MG63 (cell line): ENCODE measurements at regions not wholly inside any gene's neighbourhood (a gene's known extent, or its start where the extent isn't known, plus 50 kb on each side); places are given as distances from the start of the nearest gene placed in this dataset.

Experiments
- DNase-seq: peaks from one replicate; pipeline ENCODE4 v3.0.0-alpha.2; 2020
- H3K27me3 ChIP-seq: fragments of 250-450 bp; sonication (Bioruptor Pico); 2 replicates; pipeline ENCODE4 v1.5.1; 2020; ENCODE audit warnings: mild to moderate bottlenecking, moderate library complexity
- H3K36me3 ChIP-seq: fragments of 250-450 bp; sonication (Bioruptor Pico); 2 replicates; pipeline ENCODE4 v1.5.1; 2020; ENCODE audit warnings: mild to moderate bottlenecking, moderate library complexity
- H3K4me3 ChIP-seq: fragments of 250-450 bp; sonication (Bioruptor Pico); 2 replicates; pipeline ENCODE4 v1.5.1; 2020; ENCODE audit warnings: mild to moderate bottlenecking, moderate library complexity
- H3K9me3 ChIP-seq: fragments of 250-450 bp; sonication (Bioruptor Pico); 2 replicates; pipeline ENCODE4 v1.5.1; 2020; ENCODE audit warnings: mild to moderate bottlenecking, moderate library complexity

- no peak for DNase-seq
- Histone ChIP-seq H3K27me3 (no peaks in the 10 kb centered on the region), H3K36me3 (no peaks in the 10 kb centered on the region), H3K4me3 (no peak overlapping the region), H3K9me3 (no peaks in the 10 kb centered on the region)
These were observed 102.1 kb upstream of the HS6ST1 start for GRCh38 chr2:128420776-128421175.

- Histone ChIP-seq H3K9me3 (no peaks in the 10 kb centered on the region), H3K27me3 (no peaks in the 10 kb centered on the region), H3K36me3 (no peaks in the 10 kb centered on the region), H3K4me3 (no peak overlapping the region)
- no peak for DNase-seq
These were observed 102.6 kb upstream of the HS6ST1 start for GRCh38 chr2:128421286-128421685.

- no peaks in the 10 kb centered on the region for H3K27me3 ChIP-seq
- no peak overlapping the region for H3K4me3 ChIP-seq
- peak; percentile 26 for DNase-seq
- H3K9me3 ChIP-seq = no peaks in the 10 kb centered on the region
- H3K36me3 ChIP-seq = no peaks in the 10 kb centered on the region
These were observed 103.2 kb upstream of the HS6ST1 start for GRCh38 chr2:128421861-128422311.

- Histone ChIP-seq H3K9me3 (no peaks in the 10 kb centered on the region), H3K27me3 (no peaks in the 10 kb centered on the region), H3K4me3 (no peak overlapping the region), H3K36me3 (no peaks in the 10 kb centered on the region)
- peak; percentile 84 for DNase-seq
These were observed 103.9 kb upstream of the HS6ST1 start for GRCh38 chr2:128422571-128422970.

GRCh38 chr2:128423788-128424165 lies 105.1 kb upstream of the HS6ST1 start:
- H3K4me3 ChIP-seq = no peak overlapping the region
- no peak for DNase-seq
- H3K27me3 ChIP-seq = no peaks in the 10 kb centered on the region
- no peaks in the 10 kb centered on the region for H3K36me3 ChIP-seq
- no peaks in the 10 kb centered on the region for H3K9me3 ChIP-seq

GRCh38 chr2:128424406-128425171 lies 105.9 kb upstream of the HS6ST1 start:
- Histone ChIP-seq H3K4me3 (no peak overlapping the region), H3K27me3 (no peaks in the 10 kb centered on the region), H3K9me3 (peaks cover 4% of the 10 kb centered on the region; the same call in 1 of the 2 replicates), H3K36me3 (no peaks in the 10 kb centered on the region)
- peak; percentile 37 for DNase-seq

- Histone ChIP-seq H3K27me3 (no peaks in the 10 kb centered on the region), H3K4me3 (no peak overlapping the region), H3K9me3 (peaks cover 7% of the 10 kb centered on the region), H3K36me3 (no peaks in the 10 kb centered on the region)
- no peak for DNase-seq
These were observed 106.5 kb upstream of the HS6ST1 start for GRCh38 chr2:128425216-128425615.

- Histone ChIP-seq H3K27me3 (no peaks in the 10 kb centered on the region), H3K36me3 (no peaks in the 10 kb centered on the region), H3K4me3 (no peak overlapping the region), H3K9me3 (peaks cover 7% of the 10 kb centered on the region)
- DNase-seq = peak; percentile 31
These were observed 107.3 kb upstream of the HS6ST1 start for GRCh38 chr2:128425731-128426620.

GRCh38 chr2:128427413-128427755 lies 108.7 kb upstream of the HS6ST1 start:
- peaks cover 7% of the 10 kb centered on the region for H3K9me3 ChIP-seq
- no peaks in the 10 kb centered on the region for H3K27me3 ChIP-seq
- H3K4me3 ChIP-seq = no peak overlapping the region
- H3K36me3 ChIP-seq = no peaks in the 10 kb centered on the region
- DNase-seq = no peak

- no peaks in the 10 kb centered on the region for H3K36me3 ChIP-seq
- no peaks in the 10 kb centered on the region for H3K27me3 ChIP-seq
- no peak overlapping the region for H3K4me3 ChIP-seq
- peaks cover 7% of the 10 kb centered on the region for H3K9me3 ChIP-seq
- DNase-seq = no peak
These were observed 109.7 kb upstream of the HS6ST1 start for GRCh38 chr2:128428415-128428814.

- peaks cover 7% of the 10 kb centered on the region for H3K9me3 ChIP-seq
- no peak overlapping the region for H3K4me3 ChIP-seq
- DNase-seq = no peak
- H3K27me3 ChIP-seq = no peaks in the 10 kb centered on the region
- no peaks in the 10 kb centered on the region for H3K36me3 ChIP-seq
These were observed 113.8 kb upstream of the HS6ST1 start for GRCh38 chr2:128432423-128432822.

- H3K27me3 ChIP-seq = no peaks in the 10 kb centered on the region
- H3K36me3 ChIP-seq = no peaks in the 10 kb centered on the region
- peaks cover 7% of the 10 kb centered on the region for H3K9me3 ChIP-seq
- DNase-seq = no peak
- no peak overlapping the region for H3K4me3 ChIP-seq
These were observed 115.4 kb upstream of the HS6ST1 start for GRCh38 chr2:128433911-128434550.

- DNase-seq = no peak
- Histone ChIP-seq H3K36me3 (no peaks in the 10 kb centered on the region), H3K9me3 (no peaks in the 10 kb centered on the region), H3K27me3 (no peaks in the 10 kb centered on the region), H3K4me3 (no peak overlapping the region)
These were observed 117.2 kb upstream of the HS6ST1 start for GRCh38 chr2:128435576-128436478.

- Histone ChIP-seq H3K36me3 (no peaks in the 10 kb centered on the region), H3K4me3 (no peak overlapping the region), H3K27me3 (no peaks in the 10 kb centered on the region), H3K9me3 (no peaks in the 10 kb centered on the region)
- no peak for DNase-seq
These were observed 118.0 kb upstream of the HS6ST1 start for GRCh38 chr2:128436479-128437203.

GRCh38 chr2:128437204-128437565 lies 118.5 kb upstream of the HS6ST1 start:
- Histone ChIP-seq H3K27me3 (no peaks in the 10 kb centered on the region), H3K36me3 (no peaks in the 10 kb centered on the region), H3K4me3 (no peak overlapping the region), H3K9me3 (no peaks in the 10 kb centered on the region)
- no peak for DNase-seq

GRCh38 chr2:128438091-128438490 lies 119.4 kb upstream of the HS6ST1 start:
- H3K9me3 ChIP-seq = no peaks in the 10 kb centered on the region
- H3K36me3 ChIP-seq = no peaks in the 10 kb centered on the region
- H3K27me3 ChIP-seq = no peaks in the 10 kb centered on the region
- H3K4me3 ChIP-seq = no peak overlapping the region
- DNase-seq = no peak
